GM19395 (cell line): ENCODE measurements at regions not wholly inside any gene's neighbourhood (a gene's known extent, or its start where the extent isn't known, plus 50 kb on each side); places are given as distances from the start of the nearest gene placed in this dataset.

Source experiments
- ATAC-seq: cut with Tn5 transposase; IDR thresholded peaks from one replicate; pipeline ENCODE4 v1.9.1; 2021; ENCODE audit warnings: mild to moderate bottlenecking, moderate library complexity; ENCODE audit not compliant: unreplicated experiment

- ATAC-seq, result no peak
Observed at GRCh38 chr2:47620770-47621437, 50.1 kb upstream of the KCNK12 start.
